GM11168 (cell line): ENCODE measurements at regions not wholly inside any gene's neighbourhood (a gene's known extent, or its start where the extent isn't known, plus 50 kb on each side); places are given as distances from the start of the nearest gene placed in this dataset.

Experiments used
- in situ Hi-C: fragments of 300-500 bp; cut with MboI; formaldehyde crosslinking; loops from one replicate; pipeline ENCODE4 v1.12.0; 2022; ENCODE audit warnings: low sequenced_read_pairs; ENCODE audit not compliant: unreplicated experiment

DNA sequence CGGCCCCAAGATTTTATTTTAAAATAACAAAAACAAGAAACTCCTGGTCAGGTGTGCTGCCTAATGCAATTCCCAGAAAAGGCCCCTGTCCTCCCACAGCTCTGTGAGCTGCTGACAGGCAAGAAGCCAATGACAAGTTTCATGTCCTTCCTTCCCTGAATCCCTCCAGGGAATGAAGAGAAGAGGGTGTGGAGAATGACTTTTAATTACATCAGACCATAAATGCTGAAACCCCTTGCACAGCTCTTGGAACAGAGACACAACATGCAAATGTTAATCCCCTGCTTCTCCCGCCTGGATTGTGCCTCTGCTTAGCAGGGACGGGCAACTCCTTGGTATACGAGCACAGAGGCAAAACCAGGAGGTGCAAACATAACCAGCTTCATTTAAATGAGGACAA, 228.1 kb upstream of the CAMK1G start:
- in situ Hi-C loops: no loop called here

- in situ Hi-C loops: no loop called here
Measured at GRCh38 chr1:209356976-209357377, 226.5 kb upstream of the CAMK1G start.

DNA sequence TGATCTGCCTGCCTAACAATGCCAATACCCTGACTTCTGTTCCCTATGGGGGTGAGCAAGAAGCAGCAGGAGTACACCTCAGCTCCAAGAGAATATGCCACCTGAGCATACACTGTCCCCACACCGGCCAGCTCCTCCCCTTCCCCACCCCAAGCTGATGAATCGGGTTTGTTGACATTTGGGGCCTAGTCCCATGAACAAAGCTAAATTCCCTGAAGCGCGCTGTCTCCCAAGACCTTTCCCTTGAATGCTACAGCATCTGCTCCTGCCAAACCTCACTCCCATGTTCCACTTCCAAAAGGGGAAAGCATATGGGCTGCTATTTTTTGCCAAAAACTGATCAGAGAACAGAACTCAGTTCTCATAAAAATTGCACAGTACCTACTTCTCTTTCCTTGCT, 220.4 kb upstream of the CAMK1G start:
- in situ Hi-C loops: no loop called here

GRCh38 chr1:209364716-209365115, 218.8 kb upstream of the CAMK1G start:
- in situ Hi-C loops: no loop called here

DNA sequence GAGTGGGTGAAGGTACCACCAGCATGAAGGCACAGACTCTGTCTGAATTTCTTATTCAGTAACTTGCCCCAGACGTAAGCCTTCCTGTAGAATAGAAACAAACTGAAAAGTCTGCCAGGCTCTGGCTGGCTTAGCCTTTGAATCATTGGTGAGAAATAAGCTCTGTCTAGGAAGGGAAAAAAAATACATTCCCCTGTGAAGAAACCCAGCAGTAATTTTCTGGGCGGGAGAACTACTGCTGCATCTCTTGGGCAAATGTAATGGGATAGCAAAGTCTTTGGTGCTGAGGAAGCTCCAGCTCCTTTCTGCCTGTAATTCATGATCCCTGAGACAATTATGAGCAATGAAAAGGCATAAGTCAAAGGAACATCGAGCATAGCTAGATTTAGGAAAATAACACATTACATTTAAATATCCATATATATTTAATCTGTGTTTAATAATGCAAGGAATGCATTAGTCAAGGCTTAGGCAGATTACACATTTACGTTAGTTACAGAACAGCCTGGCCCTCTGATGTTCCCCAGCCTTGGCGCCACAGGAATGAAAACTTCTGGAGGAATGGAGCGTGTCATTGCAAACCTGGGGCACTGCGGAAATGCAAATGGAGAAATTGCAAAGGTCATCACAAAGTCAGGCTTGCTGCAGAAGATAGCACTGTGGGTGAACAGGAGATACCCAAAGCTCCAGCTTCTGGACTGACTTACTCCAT, 216.3 kb upstream of the CAMK1G start:
- in situ Hi-C loops: no loop called here

GRCh38 chr1:209368864-209369598, 214.5 kb upstream of the CAMK1G start:
- in situ Hi-C loops: no loop called here

DNA sequence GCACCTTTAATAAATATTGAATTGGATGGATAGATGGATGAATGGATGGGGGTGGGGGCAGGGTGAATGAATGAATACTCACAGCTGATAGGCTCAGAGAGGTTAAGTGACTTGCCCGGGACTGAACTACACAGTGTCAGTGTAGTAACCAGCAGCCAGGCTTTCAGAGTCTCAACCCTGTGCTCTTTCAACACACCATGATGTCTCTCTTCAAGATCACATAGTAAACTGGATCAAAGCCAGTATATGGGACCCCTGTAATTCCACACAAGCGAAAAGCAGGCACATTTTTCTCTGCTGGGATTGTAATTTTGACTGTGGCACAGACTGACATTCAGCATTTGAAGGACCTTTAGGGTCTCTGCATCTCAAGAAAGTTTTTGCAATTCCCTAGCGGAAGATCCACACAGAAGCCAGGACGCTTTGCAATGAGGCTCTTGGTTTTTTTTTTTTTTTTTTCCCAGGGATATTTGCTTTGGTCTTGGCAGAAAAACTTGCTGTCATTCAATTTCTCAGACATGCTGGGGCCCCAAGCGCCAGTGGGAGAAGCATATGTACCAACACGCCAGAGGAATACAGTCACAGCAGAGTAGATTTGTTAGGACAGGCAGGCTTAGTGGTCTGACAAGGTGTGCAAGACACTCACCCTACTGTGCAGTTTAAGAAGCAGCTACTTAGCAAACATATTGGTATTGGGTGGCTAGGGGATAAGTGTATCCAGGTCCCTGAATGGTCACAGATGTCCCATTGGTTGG, 213.1 kb upstream of the CAMK1G start:
- in situ Hi-C loops: no loop called here

DNA sequence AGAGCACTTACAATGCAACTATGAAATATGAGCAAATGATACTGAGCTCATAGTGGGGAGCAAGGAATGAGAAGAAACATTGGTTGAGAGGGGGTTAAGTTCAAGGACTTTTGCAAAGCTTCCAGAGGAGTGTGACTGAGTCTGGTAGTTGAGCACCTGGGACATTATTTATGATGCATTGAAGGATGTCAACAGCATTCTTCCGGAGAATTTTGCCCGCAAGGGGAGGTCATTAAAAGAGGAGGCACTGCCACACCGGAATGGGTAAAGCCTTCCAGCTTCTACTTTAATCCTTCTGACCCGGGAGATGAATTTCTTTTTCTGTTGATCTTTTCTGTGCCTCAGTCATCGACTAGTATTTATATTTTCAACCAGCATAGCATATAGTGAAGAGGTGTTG, 208.4 kb upstream of the CAMK1G start:
- in situ Hi-C loops: no loop called here

DNA sequence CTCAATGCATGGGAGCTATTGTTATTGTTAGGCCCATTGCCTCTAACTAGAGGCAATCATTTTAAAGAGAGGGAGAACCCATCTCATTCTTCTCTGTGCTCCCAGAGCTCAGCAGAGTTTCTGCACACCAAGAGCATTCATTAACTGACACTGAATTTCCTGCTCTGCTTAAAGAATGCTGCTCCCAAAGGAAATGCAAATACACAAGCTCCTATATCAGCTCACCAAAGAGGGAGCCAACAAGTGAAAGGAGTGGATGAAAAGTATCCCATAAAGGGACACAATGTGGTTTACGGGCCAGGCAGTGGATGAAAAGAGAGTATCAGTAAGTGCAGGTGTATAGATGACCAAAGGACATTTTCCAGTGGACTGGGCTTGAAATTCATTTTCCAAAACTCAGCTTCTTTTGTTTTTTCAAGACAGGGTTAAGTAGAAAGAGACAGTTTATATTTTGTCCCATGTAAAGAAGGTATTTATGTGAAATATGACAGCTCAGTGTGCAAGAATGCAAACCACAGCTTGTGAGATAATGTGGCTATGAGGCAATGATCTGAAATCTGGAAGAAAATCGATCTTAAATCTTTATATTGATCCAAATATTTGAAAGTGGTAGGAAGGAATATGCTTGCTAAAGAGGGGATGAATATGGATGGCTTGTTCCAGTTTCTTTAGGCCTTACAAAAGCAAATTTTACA, 207.7 kb upstream of the CAMK1G start:
- in situ Hi-C loops: no loop called here

DNA sequence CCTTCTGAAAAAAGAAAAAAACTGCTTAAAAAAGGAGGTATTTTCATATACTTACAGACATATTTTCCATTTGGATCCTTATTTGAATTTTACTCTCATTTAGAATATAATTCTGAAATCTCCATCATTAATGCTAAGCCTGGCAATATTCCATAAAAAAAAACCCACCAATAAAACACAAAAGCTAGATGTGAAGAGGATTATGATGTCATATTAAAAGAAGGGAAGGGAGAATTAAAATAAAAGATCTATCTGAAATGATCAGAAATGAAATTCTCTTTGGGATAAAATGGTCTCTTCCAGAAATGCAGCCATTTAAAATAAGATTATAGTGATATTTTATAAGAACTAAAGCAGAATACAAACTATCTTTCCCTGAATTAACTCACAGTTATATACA, 206.7 kb upstream of the CAMK1G start:
- in situ Hi-C loops: no loop called here

DNA sequence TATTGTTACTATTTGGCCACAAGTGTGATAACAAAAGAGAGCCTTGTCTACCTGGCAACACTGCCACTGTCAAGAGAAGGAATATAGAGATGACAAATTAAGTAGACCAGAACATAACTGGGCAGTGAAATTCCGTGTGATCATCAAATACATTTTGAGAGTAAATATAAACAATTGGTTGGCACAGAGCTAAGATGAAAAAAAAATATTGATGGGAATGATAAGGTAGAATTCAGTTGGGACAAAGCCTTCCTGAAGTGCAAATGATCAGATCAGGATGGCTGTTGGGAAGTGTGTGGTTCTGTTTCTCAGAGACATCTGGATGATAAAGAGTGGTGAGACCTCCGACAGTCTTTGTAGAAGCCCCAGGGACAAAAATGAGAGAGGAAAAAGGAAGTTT, 205.5 kb upstream of the CAMK1G start:
- in situ Hi-C loops: no loop called here

GRCh38 chr1:209379280-209379679, 204.2 kb upstream of the CAMK1G start:
- in situ Hi-C loops: no loop called here

DNA sequence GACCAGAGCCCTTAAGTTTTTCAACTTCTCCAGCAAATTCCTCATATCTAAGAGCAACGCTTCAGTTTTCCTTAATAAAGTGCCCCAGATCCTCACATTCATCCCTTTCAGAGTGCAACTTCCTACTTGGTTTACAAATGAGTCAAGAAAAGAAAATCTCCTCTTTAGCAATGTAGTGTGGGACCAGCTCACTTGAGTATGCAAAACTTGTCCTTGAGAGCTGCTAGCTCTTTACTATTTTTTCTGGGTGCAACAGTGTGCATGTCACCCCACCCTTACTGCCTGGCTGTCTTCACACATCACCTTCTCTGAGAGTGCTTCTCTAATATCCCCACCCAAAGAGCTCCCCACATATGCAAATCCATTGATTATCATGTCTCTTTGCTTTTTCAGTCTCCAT, 203.1 kb upstream of the CAMK1G start:
- in situ Hi-C loops: no loop called here

DNA sequence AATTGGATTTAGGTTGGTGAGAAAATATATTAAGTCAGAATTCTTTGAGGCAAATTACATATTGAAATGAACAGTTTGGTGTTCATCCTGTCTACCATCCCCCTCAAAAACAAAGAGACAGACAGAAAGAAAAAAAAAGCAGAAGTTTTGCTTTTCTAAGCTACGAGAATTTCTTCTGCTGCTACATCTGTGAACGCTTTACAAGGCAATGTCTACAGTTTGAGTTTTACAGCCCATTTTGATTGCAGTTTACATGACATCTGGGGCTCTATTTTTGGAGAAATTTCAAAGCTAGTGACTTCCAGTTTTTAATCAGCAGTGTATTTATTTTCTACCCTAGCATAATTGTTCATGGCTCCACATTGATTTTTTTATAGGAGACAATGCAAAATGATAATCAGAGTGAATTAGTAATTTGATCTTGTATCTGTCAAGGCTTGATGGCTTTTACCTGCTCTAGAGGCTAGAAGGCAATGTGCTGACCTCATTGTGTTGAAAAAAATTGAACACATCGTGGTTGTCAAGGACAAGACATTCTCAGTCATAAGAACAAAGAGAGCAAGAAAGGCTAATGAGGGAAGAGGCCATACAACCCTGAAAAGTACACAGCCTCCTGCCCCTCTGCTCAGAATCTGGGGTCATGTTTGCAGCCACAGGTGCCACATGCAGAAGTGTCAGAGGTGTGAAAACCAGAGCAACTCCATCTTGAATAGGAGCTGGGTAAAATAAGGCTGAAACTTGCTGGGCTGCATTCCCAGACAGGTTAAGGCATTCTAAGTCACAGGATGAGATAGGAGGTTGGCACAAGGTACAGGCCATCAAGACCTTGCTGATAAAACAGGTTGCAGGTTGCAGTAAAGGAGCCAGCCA, 201.0 kb upstream of the CAMK1G start:
- in situ Hi-C loops: no loop called here

- in situ Hi-C loops: no loop called here
Measured at GRCh38 chr1:209383422-209383821, 200.1 kb upstream of the CAMK1G start.

DNA sequence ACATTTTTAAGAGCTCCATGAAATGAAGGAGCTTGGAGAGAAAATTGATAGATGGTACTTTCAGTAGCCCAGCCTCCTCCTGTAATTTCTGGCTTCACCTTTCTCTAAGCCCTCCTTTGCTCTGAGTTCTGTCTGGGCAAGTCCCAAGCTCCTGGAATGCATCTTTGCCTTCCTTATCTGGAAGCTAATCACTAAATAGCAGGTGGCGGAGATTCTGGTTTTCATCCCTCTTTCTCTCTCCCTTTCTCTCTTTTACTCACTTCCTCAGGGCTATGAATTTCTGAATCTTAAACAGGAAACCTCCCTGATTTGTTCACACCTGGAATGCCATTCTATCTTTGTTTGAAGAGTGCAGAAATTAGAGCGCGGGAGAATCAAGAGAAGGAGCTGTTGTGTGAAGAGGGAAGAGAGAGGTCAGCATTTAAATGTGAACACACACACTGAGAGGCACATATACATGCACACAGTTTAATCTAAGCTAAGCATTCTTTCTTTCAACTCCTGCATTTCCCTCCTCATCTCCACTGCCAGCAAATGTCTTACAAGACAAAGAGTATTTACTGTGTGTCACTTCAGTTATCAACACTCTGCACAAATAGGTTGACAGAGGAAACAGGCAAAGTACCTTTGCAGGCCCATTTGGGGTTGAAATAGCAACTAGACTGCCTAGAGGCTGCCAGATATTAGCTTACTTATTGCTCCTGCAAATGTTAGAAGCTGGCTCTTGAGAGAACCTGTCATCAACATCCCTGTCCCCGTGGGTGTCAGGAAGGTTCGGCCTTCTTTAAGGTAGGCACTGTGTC, 199.4 kb upstream of the CAMK1G start:
- in situ Hi-C loops: no loop called here

- in situ Hi-C loops: no loop called here
Measured at GRCh38 chr1:209384710-209385550, 198.6 kb upstream of the CAMK1G start.

DNA sequence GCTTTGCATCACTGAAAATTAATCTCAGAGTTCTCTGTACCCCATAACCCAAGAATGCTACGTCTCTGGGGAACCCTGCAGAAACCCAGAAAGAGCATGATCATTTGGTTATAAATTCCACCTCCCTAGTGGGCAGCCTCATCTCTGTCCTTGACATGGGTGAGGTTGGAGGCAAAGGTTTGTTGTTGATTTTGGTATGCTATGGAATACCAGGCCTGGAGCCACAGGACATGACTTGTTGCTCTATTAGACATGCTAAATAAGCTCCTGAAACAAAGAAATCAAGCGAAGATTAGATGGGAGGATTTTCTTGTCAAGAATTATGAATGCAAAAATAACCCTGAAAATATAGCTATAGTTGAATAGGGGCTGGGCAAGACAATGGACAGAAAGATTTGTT, 197.4 kb upstream of the CAMK1G start:
- in situ Hi-C loops: no loop called here
